Suprapubic skin (tissue), 4 donors: ENCODE measurements at regions not wholly inside any gene's neighbourhood (a gene's known extent, or its start where the extent isn't known, plus 50 kb on each side); places are given as distances from the start of the nearest gene placed in this dataset.

Experiments used
- DNase-seq, 2 donors: peaks; one replicate each; pipeline ENCODE4 v3.0.0-alpha.2; 2019; ENCODE audit warnings: low spot score in 2 of 2
- H3K27ac ChIP-seq: fragments of 200-600 bp; sonication (generic); one replicate; pipeline ENCODE4 v1.5.1; 2019
- H3K27me3 ChIP-seq: fragments of 200-600 bp; sonication (generic); one replicate; pipeline ENCODE4 v1.5.1; 2019
- H3K36me3 ChIP-seq: fragments of 200-600 bp; sonication (generic); one replicate; pipeline ENCODE4 v1.5.1; 2019
- H3K4me1 ChIP-seq: fragments of 200-600 bp; sonication (generic); one replicate; pipeline ENCODE4 v1.5.1; 2019
- H3K4me3 ChIP-seq: fragments of 200-600 bp; sonication (generic); one replicate; pipeline ENCODE4 v1.5.1; 2019; ENCODE audit warnings: mild to moderate bottlenecking
- H3K9me3 ChIP-seq: fragments of 200-600 bp; sonication (generic); one replicate; pipeline ENCODE4 v1.5.1; 2019
- EP300 ChIP-seq: sonication (generic); formaldehyde crosslinking; IDR thresholded peaks from one replicate; pipeline ENCODE4 v1.6.1; 2017; ENCODE audit warnings: antibody characterized with exemption
- POLR2A ChIP-seq, 2 donors: fragments of 450-650 bp; IDR thresholded peaks; one replicate each; pipeline ENCODE4 v1.6.1; 2017; ENCODE audit warnings: antibody characterized with exemption in 2 of 2, mild to moderate bottlenecking in 2 of 2, moderate library complexity in 2 of 2
- POLR2AphosphoS5 ChIP-seq, 3 donors: sonication (generic); formaldehyde crosslinking; IDR thresholded peaks; one replicate each; pipeline ENCODE4 v1.6.1; 2017; ENCODE audit warnings: antibody characterized with exemption in 3 of 3
- WGBS: methylation state at CpG from one replicate; pipeline ENCODE4 v1.1.5; 2018; 5-methylcytosine and 5-hydroxymethylcytosine counted together
- TF ChIP-seq, protein P1 (sequence below), 2 donors: fragments of 200-600 bp in 1 of 2; fragments of 450-650 bp in 1 of 2; sonication (generic) in 1 of 2; IDR thresholded peaks; one replicate each; pipeline ENCODE4 v1.5.1; 2016 to 2019; ENCODE audit warnings: antibody characterized with exemption in 2 of 2, mild to moderate bottlenecking in 1 of 2, moderate library complexity in 1 of 2

- Histone ChIP-seq H3K27ac (no peak overlapping the region), H3K27me3 (no peaks in the 10 kb centered on the region), H3K36me3 (no peaks in the 10 kb centered on the region), H3K4me3 (no peak overlapping the region), H3K9me3 (no peaks in the 10 kb centered on the region), H3K4me1 (peaks cover 21% of the 10 kb centered on the region)
- TF ChIP-seq, protein P1, sequence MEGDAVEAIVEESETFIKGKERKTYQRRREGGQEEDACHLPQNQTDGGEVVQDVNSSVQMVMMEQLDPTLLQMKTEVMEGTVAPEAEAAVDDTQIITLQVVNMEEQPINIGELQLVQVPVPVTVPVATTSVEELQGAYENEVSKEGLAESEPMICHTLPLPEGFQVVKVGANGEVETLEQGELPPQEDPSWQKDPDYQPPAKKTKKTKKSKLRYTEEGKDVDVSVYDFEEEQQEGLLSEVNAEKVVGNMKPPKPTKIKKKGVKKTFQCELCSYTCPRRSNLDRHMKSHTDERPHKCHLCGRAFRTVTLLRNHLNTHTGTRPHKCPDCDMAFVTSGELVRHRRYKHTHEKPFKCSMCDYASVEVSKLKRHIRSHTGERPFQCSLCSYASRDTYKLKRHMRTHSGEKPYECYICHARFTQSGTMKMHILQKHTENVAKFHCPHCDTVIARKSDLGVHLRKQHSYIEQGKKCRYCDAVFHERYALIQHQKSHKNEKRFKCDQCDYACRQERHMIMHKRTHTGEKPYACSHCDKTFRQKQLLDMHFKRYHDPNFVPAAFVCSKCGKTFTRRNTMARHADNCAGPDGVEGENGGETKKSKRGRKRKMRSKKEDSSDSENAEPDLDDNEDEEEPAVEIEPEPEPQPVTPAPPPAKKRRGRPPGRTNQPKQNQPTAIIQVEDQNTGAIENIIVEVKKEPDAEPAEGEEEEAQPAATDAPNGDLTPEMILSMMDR (IDR thresholded peaks at IDR 0.05) = no peak
- TF ChIP-seq POLR2A (IDR thresholded peaks at IDR 0.05) (no peak), POLR2AphosphoS5 (IDR thresholded peaks at IDR 0.05) (no peak), EP300 (no peak)
- DNase-seq = no peak
- 91% methylated on average over 11 of the region's 13 CpGs for WGBS
Observed at GRCh38 chr1:228990906-228991569, 255.8 kb downstream of the RHOU start.

DNA sequence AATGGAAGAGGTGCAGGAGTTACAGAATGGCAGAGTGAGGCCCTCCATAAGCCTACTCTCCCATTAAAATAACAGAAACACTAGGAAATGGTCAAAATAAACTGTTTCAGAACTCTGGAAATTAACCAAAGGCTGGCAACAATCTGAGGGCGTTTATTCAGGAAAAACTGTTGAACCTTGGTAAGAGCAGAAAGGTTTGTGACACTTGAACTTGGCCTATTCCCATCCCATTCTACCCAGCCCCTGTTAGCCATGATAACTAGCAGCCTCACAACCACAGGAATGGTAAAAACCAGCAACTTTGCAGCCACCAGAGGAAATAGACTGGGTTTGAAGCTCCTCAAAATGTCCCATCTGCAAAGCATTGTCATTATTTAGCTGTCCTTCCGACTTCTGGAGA is 256.8 kb downstream of the RHOU start:
- Histone ChIP-seq H3K27ac (no peak overlapping the region), H3K4me1 (peaks cover 21% of the 10 kb centered on the region)

DNA sequence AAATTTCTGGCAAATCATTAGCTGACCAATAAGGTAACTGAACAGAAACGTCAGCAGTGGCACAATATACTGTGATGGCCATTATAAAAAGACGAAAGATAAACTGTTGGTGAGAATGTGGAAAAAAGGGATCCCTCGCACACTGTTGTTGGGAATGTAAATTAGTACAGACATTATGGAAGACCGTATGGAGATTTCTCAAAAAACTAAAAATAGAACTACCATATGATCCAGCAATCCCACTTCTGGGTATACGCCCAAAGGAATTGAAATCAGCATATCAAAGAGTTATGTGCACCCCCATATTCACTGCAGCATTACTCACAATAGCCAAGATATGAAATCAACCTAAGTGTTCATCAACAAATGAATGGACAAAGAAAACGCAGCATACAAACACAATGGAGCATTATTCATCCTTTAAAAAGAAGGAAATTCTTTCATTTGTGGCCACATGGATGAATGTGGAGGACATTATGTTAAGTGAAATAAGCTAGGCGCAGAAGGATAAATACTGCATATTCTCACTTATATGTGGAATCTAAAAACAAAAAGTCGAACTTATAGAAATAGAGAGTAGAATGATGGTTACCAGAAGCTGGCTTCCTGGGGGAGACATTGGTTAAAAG is 257.7 kb downstream of the RHOU start:
- Histone ChIP-seq H3K4me3 (no peak overlapping the region), H3K36me3 (no peaks in the 10 kb centered on the region), H3K4me1 (peaks cover 18% of the 10 kb centered on the region), H3K27ac (no peak overlapping the region), H3K9me3 (no peaks in the 10 kb centered on the region), H3K27me3 (no peaks in the 10 kb centered on the region)
- no peak for DNase-seq
- TF ChIP-seq POLR2A (IDR thresholded peaks at IDR 0.05) = no peak
- TF ChIP-seq POLR2AphosphoS5 (IDR thresholded peaks at IDR 0.05) = no peak
- TF ChIP-seq EP300 = no peak
- TF ChIP-seq, protein P1 (IDR thresholded peaks at IDR 0.05) = no peak
- WGBS = 92% methylated on average over 8 of the region's 8 CpGs

More for the DNA sequence above, 256.8 kb downstream of the RHOU start:
- H3K27me3 ChIP-seq = no peaks in the 10 kb centered on the region
- 91% methylated on average over 2 of the region's 2 CpGs for WGBS
- DNase-seq = no peak
- H3K4me3 ChIP-seq = no peak overlapping the region
- H3K9me3 ChIP-seq = no peaks in the 10 kb centered on the region
- TF ChIP-seq, protein P1 (IDR thresholded peaks at IDR 0.05) = no peak
- no peak for TF ChIP-seq POLR2A (IDR thresholded peaks at IDR 0.05)
- no peak for TF ChIP-seq EP300
- TF ChIP-seq POLR2AphosphoS5 (IDR thresholded peaks at IDR 0.05) = no peak
- no peaks in the 10 kb centered on the region for H3K36me3 ChIP-seq

DNA sequence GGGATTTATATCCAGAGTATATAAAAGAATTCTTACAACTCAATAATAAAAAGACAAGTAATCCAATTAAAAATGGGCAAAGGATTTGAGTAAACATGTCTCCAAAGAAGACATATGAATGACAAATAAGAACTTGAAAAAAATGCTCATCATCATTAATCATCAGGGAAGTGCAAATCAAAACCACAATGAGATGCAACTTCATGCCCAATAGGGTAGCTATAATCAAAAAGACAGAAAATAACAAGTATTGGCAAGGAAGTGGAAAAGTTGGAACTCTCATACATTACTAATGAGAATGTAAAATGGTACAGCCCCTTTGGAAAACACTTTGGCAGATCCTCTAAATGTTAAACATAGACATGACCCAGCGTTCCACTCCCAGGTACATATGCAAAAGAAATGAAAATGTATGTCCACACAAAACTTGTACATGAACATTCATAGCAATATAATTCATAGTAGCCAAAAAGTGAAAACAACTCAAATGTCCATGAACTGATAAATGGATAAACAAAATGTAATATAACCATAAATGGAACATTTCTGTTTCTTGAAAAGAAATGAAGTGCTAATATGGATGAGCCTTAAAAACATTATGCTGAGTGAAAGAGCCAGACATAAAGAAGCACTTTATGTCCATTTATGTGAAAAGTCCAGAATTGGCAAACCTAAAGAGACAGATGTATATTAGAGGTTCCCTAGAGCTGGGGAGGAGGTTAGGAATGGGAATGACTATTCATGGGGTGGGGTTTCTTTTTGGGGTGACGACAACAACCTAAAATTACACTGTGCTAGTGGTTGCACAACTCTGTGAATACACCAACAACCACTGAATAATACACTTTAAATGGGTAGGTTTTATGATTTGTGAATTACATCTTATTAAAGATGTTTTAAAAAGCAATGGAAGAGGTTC is 259.7 kb downstream of the RHOU start:
- 46% methylated on average over 2 of the region's 2 CpGs for WGBS
- no peak for DNase-seq
- no peak overlapping the region for H3K27ac ChIP-seq

More for the DNA sequence above, 259.7 kb downstream of the RHOU start:
- Histone ChIP-seq H3K27me3 (no peaks in the 10 kb centered on the region), H3K9me3 (no peaks in the 10 kb centered on the region), H3K4me1 (peaks cover 7% of the 10 kb centered on the region), H3K4me3 (no peak overlapping the region), H3K36me3 (no peaks in the 10 kb centered on the region)
- no peak for TF ChIP-seq EP300
- TF ChIP-seq, protein P1 (IDR thresholded peaks at IDR 0.05) = no peak
- TF ChIP-seq POLR2AphosphoS5 (IDR thresholded peaks at IDR 0.05) = no peak
- TF ChIP-seq POLR2A (IDR thresholded peaks at IDR 0.05) = no peak
